Loucy (cell line): ENCODE measurements at regions not wholly inside any gene's neighbourhood (a gene's known extent, or its start where the extent isn't known, plus 50 kb on each side); places are given as distances from the start of the nearest gene placed in this dataset.

Experiments used
- H2AFZ ChIP-seq: fragments of 200-600 bp; sonication (generic); 2 replicates; pipeline ENCODE4 v1.6.0; 2016; ENCODE audit warnings: antibody characterized with exemption, mild to moderate bottlenecking, low read length, moderate library complexity
- H3F3A ChIP-seq: fragments of 200-600 bp; 2 replicates; pipeline ENCODE4 v1.6.0; 2016; ENCODE audit warnings: antibody characterized with exemption, low read depth, mild to moderate bottlenecking
- H3K27me3 ChIP-seq: fragments of 200-600 bp; sonication (generic); 2 replicates; pipeline ENCODE4 v1.6.1; 2014; ENCODE audit warnings: low read length, mild to moderate bottlenecking; ENCODE audit not compliant: insufficient read depth, poor library complexity, severe bottlenecking
- H3K36me3 ChIP-seq: fragments of 200-600 bp; sonication (generic); 2 replicates; pipeline ENCODE4 v1.6.1; 2016; ENCODE audit warnings: low read length; ENCODE audit not compliant: insufficient read depth
- H3K4me1 ChIP-seq: fragments of 200-600 bp; sonication (generic); 2 replicates; pipeline ENCODE4 v1.5.1; 2014; ENCODE audit warnings: low read length, mild to moderate bottlenecking; ENCODE audit not compliant: insufficient read depth, poor library complexity, severe bottlenecking
- H3K4me2 ChIP-seq: fragments of 200-600 bp; sonication (generic); 2 replicates; pipeline ENCODE4 v1.6.0; 2014; ENCODE audit warnings: antibody characterized with exemption, low read length, low read depth, mild to moderate bottlenecking; ENCODE audit not compliant: poor library complexity, severe bottlenecking
- H3K4me3 ChIP-seq: fragments of 200-600 bp; sonication (generic); 2 replicates; pipeline ENCODE4 v1.5.1; 2014; ENCODE audit warnings: low read length, mild to moderate bottlenecking, mixed read lengths; ENCODE audit not compliant: poor library complexity, severe bottlenecking
- H3K79me2 ChIP-seq: fragments of 200-600 bp; sonication (generic); 2 replicates; pipeline ENCODE4 v1.6.1; 2014; ENCODE audit warnings: low read length; ENCODE audit not compliant: insufficient read depth
- H3K9ac ChIP-seq: fragments of 200-600 bp; sonication (generic); 2 replicates; pipeline ENCODE4 v1.6.0; 2014; ENCODE audit warnings: mild to moderate bottlenecking, low read depth, low read length, moderate library complexity; ENCODE audit not compliant: poor library complexity, severe bottlenecking
- H3K9me2 ChIP-seq: fragments of 200-600 bp; sonication (generic); replicated peaks from 2 replicates; pipeline ENCODE4 v1.6.1; 2016; ENCODE audit warnings: low read depth, low read length, mixed read lengths
- H3K9me3 ChIP-seq: fragments of 200-600 bp; sonication (generic); 2 replicates; pipeline ENCODE4 v1.6.1; 2014; ENCODE audit warnings: mild to moderate bottlenecking, antibody characterized with exemption, low read length, low read depth; ENCODE audit not compliant: insufficient read depth
- H4K20me1 ChIP-seq: fragments of 200-600 bp; sonication (generic); 2 replicates; pipeline ENCODE4 v1.6.0; 2014; ENCODE audit warnings: antibody characterized with exemption, low read length, mild to moderate bottlenecking; ENCODE audit not compliant: insufficient read depth, poor library complexity, severe bottlenecking
- EZH2phosphoT487 ChIP-seq: fragments of 200-600 bp; IDR thresholded peaks from 2 replicates; pipeline ENCODE4 v1.6.1; 2018; ENCODE audit warnings: antibody characterized with exemption, mild to moderate bottlenecking, moderate library complexity, borderline replicate concordance
- TF ChIP-seq, protein P1 (sequence below): fragments of 200-600 bp; sonication (generic); conservative IDR thresholded peaks from 2 replicates; pipeline ENCODE4 v1.5.1; 2014; ENCODE audit warnings: mild to moderate bottlenecking, antibody characterized with exemption, low read length

DNA sequence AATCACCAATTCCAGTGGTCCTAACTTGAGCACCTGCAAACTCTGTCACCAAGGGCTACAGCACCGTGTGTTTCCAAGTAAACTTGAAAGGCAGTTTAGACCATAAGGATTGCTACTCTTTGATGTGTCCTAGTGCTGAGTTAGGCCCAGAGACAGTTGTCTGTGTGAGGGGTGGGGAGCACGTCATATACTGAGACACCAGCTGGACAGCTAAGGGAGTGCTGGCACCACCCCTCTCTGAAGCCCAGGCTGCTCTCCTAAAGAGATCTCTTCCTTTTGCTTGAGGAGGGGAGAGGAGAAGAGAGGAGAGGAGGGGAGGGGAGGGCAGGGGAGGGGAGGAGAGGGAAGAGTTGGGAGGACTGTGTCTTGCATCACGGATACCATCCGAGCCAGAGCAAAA, 218.7 kb upstream of the TACR3 start:
- H3K9ac ChIP-seq = no peak overlapping the region
- no peaks in the 10 kb centered on the region for H3K4me1 ChIP-seq
- H4K20me1 ChIP-seq = no peaks in the 10 kb centered on the region
- H3K36me3 ChIP-seq = no peaks in the 10 kb centered on the region
- TF ChIP-seq EZH2phosphoT487 = no peak
- TF ChIP-seq, protein P1, sequence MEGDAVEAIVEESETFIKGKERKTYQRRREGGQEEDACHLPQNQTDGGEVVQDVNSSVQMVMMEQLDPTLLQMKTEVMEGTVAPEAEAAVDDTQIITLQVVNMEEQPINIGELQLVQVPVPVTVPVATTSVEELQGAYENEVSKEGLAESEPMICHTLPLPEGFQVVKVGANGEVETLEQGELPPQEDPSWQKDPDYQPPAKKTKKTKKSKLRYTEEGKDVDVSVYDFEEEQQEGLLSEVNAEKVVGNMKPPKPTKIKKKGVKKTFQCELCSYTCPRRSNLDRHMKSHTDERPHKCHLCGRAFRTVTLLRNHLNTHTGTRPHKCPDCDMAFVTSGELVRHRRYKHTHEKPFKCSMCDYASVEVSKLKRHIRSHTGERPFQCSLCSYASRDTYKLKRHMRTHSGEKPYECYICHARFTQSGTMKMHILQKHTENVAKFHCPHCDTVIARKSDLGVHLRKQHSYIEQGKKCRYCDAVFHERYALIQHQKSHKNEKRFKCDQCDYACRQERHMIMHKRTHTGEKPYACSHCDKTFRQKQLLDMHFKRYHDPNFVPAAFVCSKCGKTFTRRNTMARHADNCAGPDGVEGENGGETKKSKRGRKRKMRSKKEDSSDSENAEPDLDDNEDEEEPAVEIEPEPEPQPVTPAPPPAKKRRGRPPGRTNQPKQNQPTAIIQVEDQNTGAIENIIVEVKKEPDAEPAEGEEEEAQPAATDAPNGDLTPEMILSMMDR = no peak
- H3K79me2 ChIP-seq = no peaks in the 10 kb centered on the region
- no peak overlapping the region for H3K4me3 ChIP-seq
- H3F3A ChIP-seq = no peaks in the 10 kb centered on the region
- no peaks in the 10 kb centered on the region for H3K9me2 ChIP-seq
- H3K27me3 ChIP-seq = no peaks in the 10 kb centered on the region
- H3K4me2 ChIP-seq = no peak overlapping the region
- no peak overlapping the region for H2AFZ ChIP-seq
- H3K9me3 ChIP-seq = no peaks in the 10 kb centered on the region

DNA sequence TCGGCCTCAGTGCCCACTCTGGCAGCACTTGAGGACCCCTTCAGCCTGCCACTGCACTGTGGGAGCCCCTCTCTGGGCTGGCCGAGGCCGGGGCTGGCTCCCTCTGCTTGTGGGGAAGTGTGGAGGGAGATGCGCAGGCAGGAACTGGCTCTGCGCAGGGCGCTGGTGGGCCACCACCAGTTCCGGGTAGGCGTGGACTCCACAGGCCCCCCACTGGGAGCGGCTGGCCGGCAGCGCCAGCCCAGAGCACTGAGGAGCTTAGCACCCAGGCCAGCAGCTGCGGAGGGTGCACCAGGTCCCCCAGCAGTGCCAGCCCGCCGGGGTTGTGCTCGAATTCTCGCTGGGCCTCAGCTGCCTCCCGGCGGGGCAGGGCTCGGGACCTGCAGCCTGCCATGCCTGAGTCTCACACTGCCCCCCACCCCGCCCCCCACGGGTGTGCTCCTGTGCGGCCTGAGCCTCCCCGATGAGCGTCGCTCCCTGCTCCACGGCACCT, 216.9 kb upstream of the TACR3 start:
- Histone ChIP-seq H3K9me3 (no peaks in the 10 kb centered on the region), H3F3A (no peaks in the 10 kb centered on the region), H3K27me3 (no peaks in the 10 kb centered on the region), H3K4me2 (no peak overlapping the region), H3K4me3 (no peak overlapping the region), H3K79me2 (no peaks in the 10 kb centered on the region), H3K9ac (no peak overlapping the region), H3K9me2 (no peaks in the 10 kb centered on the region), H3K4me1 (no peaks in the 10 kb centered on the region), H4K20me1 (no peaks in the 10 kb centered on the region), H3K36me3 (no peaks in the 10 kb centered on the region), H2AFZ (no peak overlapping the region)
- TF ChIP-seq EZH2phosphoT487 = no peak
- TF ChIP-seq, protein P1 = no peak

DNA sequence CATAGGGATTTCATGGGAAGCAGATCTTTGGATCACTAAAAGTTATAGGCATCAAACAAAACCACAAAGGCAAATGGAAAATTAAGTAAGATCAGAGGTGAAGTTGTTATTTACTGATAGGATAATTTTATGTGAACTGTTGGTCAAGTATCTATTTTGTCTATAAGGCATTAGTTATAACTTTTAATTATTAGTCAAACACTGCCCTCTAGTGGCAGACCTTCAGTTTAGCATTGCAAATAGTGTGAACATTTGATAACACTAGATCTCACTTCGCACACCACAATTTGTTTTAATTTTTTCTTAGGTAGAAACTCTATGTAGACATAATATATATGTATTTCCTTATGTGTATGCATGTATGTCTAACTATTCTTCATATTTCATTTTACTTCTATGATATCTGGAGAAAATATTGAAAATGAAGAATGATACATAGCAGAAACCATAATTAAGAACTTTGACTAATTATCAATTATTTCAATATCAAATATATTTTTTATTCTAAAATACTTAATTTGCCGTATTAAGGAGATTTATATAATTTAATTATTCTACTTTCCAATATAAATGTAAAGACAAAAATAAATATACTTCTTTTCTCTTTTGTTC, 214.5 kb upstream of the TACR3 start:
- Histone ChIP-seq H3K36me3 (no peaks in the 10 kb centered on the region), H3K9me3 (no peaks in the 10 kb centered on the region), H4K20me1 (no peaks in the 10 kb centered on the region), H3K4me3 (no peak overlapping the region), H3K9ac (no peak overlapping the region), H3K4me1 (no peaks in the 10 kb centered on the region), H2AFZ (no peak overlapping the region), H3K27me3 (no peaks in the 10 kb centered on the region), H3F3A (no peaks in the 10 kb centered on the region), H3K9me2 (no peaks in the 10 kb centered on the region), H3K4me2 (no peak overlapping the region), H3K79me2 (no peaks in the 10 kb centered on the region)
- TF ChIP-seq EZH2phosphoT487 = no peak
- TF ChIP-seq, protein P1 = peak; percentile 86
